ENCODE measurements at regions not wholly inside any gene's neighbourhood (a gene's known extent, or its start where the extent isn't known, plus 50 kb on each side); places are given as distances from the start of the nearest gene placed in this dataset.

GRCh38 chr13:44266305-44266704 lies 107.3 kb upstream of the SERP2 start:
- POLR2A ChIA-PET = no interaction called here
- CTCF ChIA-PET = interaction anchor here (1.3 kb wide), 1 partner anchor 9 kb away, joined by 4 read pairs; no protein-coding TSS in a partner anchor
- no peak for TF ChIP-seq CTCF (IDR thresholded peaks at IDR 0.05; ENCODE audit: insufficient read depth, low read length, missing control alignments)
- no peak overlapping the region for H3K4me3 ChIP-seq (ENCODE audit: low read depth, low read length)
- DNase-seq (ENCODE audit: low read depth, low spot score) = no peak

GRCh38 chr13:44266772-44267171 lies 106.9 kb upstream of the SERP2 start:
- H3K4me3 ChIP-seq (ENCODE audit: low read depth, low read length) = no peak overlapping the region
- ChIA-PET CTCF (interaction anchor here (1.3 kb wide), 1 partner anchor 9 kb away, joined by 4 read pairs; no protein-coding TSS in a partner anchor), POLR2A (no interaction called here)
- no peak for DNase-seq (ENCODE audit: low read depth, low spot score)
- TF ChIP-seq CTCF (IDR thresholded peaks at IDR 0.05; ENCODE audit: insufficient read depth, low read length, missing control alignments) = no peak

DNA sequence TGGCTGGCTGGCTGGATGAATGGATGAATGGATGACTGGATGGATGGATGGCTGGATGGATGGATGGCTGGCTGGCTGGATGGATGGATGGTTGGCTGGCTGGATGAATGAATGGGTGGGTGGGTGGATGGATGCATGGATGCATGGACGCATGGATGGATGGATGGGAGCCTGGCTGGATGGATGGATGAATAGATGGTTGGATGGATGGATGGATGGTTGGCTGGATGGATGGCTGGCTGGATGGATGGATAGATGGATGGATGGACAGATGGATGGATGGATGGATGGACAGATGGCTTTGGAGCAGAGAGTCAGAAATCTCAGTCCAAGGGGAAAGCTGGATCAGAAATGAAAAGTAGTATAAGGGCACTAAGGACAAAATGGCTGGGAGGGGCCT lies 106.4 kb upstream of the SERP2 start:
- ChIA-PET CTCF (interaction anchor here (1.4 kb wide), 1 partner anchor 8 kb away, joined by 3 read pairs; no protein-coding TSS in a partner anchor), POLR2A (no interaction called here)
- DNase-seq (ENCODE audit: low read depth, low spot score) = no peak
- no peak overlapping the region for H3K4me3 ChIP-seq (ENCODE audit: low read depth, low read length)
- no peak for TF ChIP-seq CTCF (IDR thresholded peaks at IDR 0.05; ENCODE audit: insufficient read depth, low read length, missing control alignments)

- DNase-seq (ENCODE audit: low read depth, low spot score) = peak; percentile 34
- ChIA-PET POLR2A (no interaction called here), CTCF (interaction anchor here (1.4 to 1.5 kb wide), 2 partner anchors 9 to 17 kb away, joined by 3 read pairs; no protein-coding TSS in a partner anchor)
Measured at GRCh38 chr13:44267980-44268379, 105.6 kb upstream of the SERP2 start.

GRCh38 chr13:44268980-44269379 lies 104.6 kb upstream of the SERP2 start:
- CTCF ChIA-PET = interaction anchor here (0.7 to 1.5 kb wide), 3 partner anchors 18 to 78 kb away, joined by 3 read pairs; no protein-coding TSS in a partner anchor
- no peak for TF ChIP-seq CTCF (IDR thresholded peaks at IDR 0.05; ENCODE audit: insufficient read depth, low read length, missing control alignments)
- DNase-seq (ENCODE audit: low read depth, low spot score) = no peak
- POLR2A ChIA-PET = no interaction called here
- no peak overlapping the region for H3K4me3 ChIP-seq (ENCODE audit: low read depth, low read length)

More at GRCh38 chr13:44267980-44268379, 105.6 kb upstream of the SERP2 start:
- no peak overlapping the region for H3K4me3 ChIP-seq (ENCODE audit: low read depth, low read length)
- no peak for TF ChIP-seq CTCF (IDR thresholded peaks at IDR 0.05; ENCODE audit: insufficient read depth, low read length, missing control alignments)

GRCh38 chr13:44270150-44270549 lies 103.5 kb upstream of the SERP2 start:
- no peak for TF ChIP-seq CTCF (IDR thresholded peaks at IDR 0.05; ENCODE audit: insufficient read depth, low read length, missing control alignments)
- no peak for DNase-seq (ENCODE audit: low read depth, low spot score)
- POLR2A ChIA-PET = no interaction called here
- no peak overlapping the region for H3K4me3 ChIP-seq (ENCODE audit: low read depth, low read length)
- CTCF ChIA-PET = no interaction called here

Data from AG04449 (cell line).